ENCODE measurements at regions not wholly inside any gene's neighbourhood (a gene's known extent, or its start where the extent isn't known, plus 50 kb on each side); places are given as distances from the start of the nearest gene placed in this dataset.

- Histone ChIP-seq H3K27ac (ENCODE audit: low read depth in 2 of 2, low read length in 1 of 2) (peak overlapping the region in 1 of 2 experiments; percentile 97; a peak in 1 of 4 replicates), H3K9ac (no peak overlapping the region), H3K4me3 (ENCODE audit: low read depth in 2 of 2, low read length in 1 of 2) (no peak overlapping the region), H3K4me2 (no peak overlapping the region), H3K79me2 (ENCODE audit: insufficient read depth) (no peaks in the 10 kb centered on the region), H3K36me3 (replicated peaks in 1 of 2; ENCODE audit: control insufficient read depth in 1 of 2, insufficient read depth in 2 of 2, low read length in 1 of 2) (no peaks in the 10 kb centered on the region), H3K9me3 (no peaks in the 10 kb centered on the region), H3K27me3 (ENCODE audit: insufficient read depth) (peaks cover 14% of the 10 kb centered on the region; the same call in 1 of the 2 replicates), H3F3A (replicated peaks; ENCODE audit: insufficient read depth) (no peaks in the 10 kb centered on the region), H2AFZ (ENCODE audit: low read depth) (no peak overlapping the region), H4K20me1 (ENCODE audit: insufficient read depth) (no peaks in the 10 kb centered on the region), H3K4me1 (ENCODE audit: control insufficient read depth in 1 of 2, insufficient read depth in 2 of 2, low read depth in 1 of 2, low read length in 1 of 2) (peaks cover 0 to 58% of the 10 kb centered on the region in 2 experiments; a peak in 2 of 4 replicates), H3K9me2 (no peaks in the 10 kb centered on the region)
- no peak for DNase-seq
- POLR2A ChIA-PET: interaction anchor here (0.7 kb wide), 1 partner anchor 12 kb away, joined by 3 read pairs; no protein-coding TSS in a partner anchor
- TF ChIP-seq TEAD4 (IDR thresholded peaks at IDR 0.05; ENCODE audit: borderline replicate concordance, insufficient read depth) (no peak), ZBTB33 (IDR thresholded peaks at IDR 0.05; ENCODE audit: borderline replicate concordance, low read depth) (no peak), RCOR1 (IDR thresholded peaks at IDR 0.05; ENCODE audit: low read length) (no peak), RFX5 (IDR thresholded peaks at IDR 0.05; ENCODE audit: low read length) (no peak), MXI1 (IDR thresholded peaks at IDR 0.05; ENCODE audit: low read depth, low read length) (no peak), ELF1 (IDR thresholded peaks at IDR 0.05) (no peak), EP300 (IDR thresholded peaks at IDR 0.05; ENCODE audit: borderline replicate concordance in 1 of 2, low read depth in 1 of 2, low read length in 1 of 2) (no peak), TAF1 (IDR thresholded peaks at IDR 0.05; ENCODE audit: borderline replicate concordance, low read depth, low read length) (no peak), GATA2 (CRISPR knock-in tag; IDR thresholded peaks at IDR 0.05) (no peak), FOXM1 (IDR thresholded peaks at IDR 0.05; ENCODE audit: low read depth) (no peak), RAD21 (IDR thresholded peaks at IDR 0.05; ENCODE audit: low read length) (no peak), PBX3 (IDR thresholded peaks at IDR 0.05) (no peak)
- CTCF ChIA-PET: interaction anchor here (0.5 to 2.7 kb wide), 7 partner anchors 8 to 930 kb away, joined by 3 to 11 read pairs (median 3); no protein-coding TSS in a partner anchor
- 45% methylated on average over 10 of the region's 10 CpGs for WGBS (ENCODE audit: low lambda C conversion rate)
Measured at GRCh38 chr11:116510886-116511650, 261.7 kb downstream of the BUD13 start.

GRCh38 chr11:116510166-116510565 is 262.6 kb downstream of the BUD13 start:
- Histone ChIP-seq H3K9ac (no peak overlapping the region), H3F3A (replicated peaks; ENCODE audit: insufficient read depth) (no peaks in the 10 kb centered on the region), H3K9me2 (no peaks in the 10 kb centered on the region), H3K79me2 (ENCODE audit: insufficient read depth) (no peaks in the 10 kb centered on the region), H3K4me2 (no peak overlapping the region), H3K4me1 (ENCODE audit: control insufficient read depth in 1 of 2, insufficient read depth in 2 of 2, low read depth in 1 of 2, low read length in 1 of 2) (peaks cover 0 to 61% of the 10 kb centered on the region in 2 experiments; a peak in 2 of 4 replicates), H2AFZ (ENCODE audit: low read depth) (no peak overlapping the region), H3K4me3 (ENCODE audit: low read depth in 2 of 2, low read length in 1 of 2) (no peak overlapping the region), H4K20me1 (ENCODE audit: insufficient read depth) (no peaks in the 10 kb centered on the region), H3K27ac (ENCODE audit: low read depth in 2 of 2, low read length in 1 of 2) (peak overlapping the region in 1 of 2 experiments; percentile 97; a peak in 1 of 4 replicates), H3K36me3 (replicated peaks in 1 of 2; ENCODE audit: control insufficient read depth in 1 of 2, insufficient read depth in 2 of 2, low read length in 1 of 2) (no peaks in the 10 kb centered on the region), H3K27me3 (ENCODE audit: insufficient read depth) (peaks cover 18% of the 10 kb centered on the region; the same call in 1 of the 2 replicates), H3K9me3 (no peaks in the 10 kb centered on the region)
- TF ChIP-seq RAD21 (IDR thresholded peaks at IDR 0.05; ENCODE audit: low read length): no peak
- TF ChIP-seq RFX5 (IDR thresholded peaks at IDR 0.05; ENCODE audit: low read length): no peak
- no peak for TF ChIP-seq USF2 (IDR thresholded peaks at IDR 0.05; ENCODE audit: borderline replicate concordance, low read depth, low read length)
- no peak for TF ChIP-seq FOXM1 (IDR thresholded peaks at IDR 0.05; ENCODE audit: low read depth)
- TF ChIP-seq CTCF (IDR thresholded peaks at IDR 0.05): no peak
- no peak for TF ChIP-seq EP300 (IDR thresholded peaks at IDR 0.05; ENCODE audit: borderline replicate concordance in 1 of 2, low read depth in 1 of 2, low read length in 1 of 2)
- no peak for TF ChIP-seq RXRA (IDR thresholded peaks at IDR 0.05; ENCODE audit: borderline replicate concordance, low read depth)
- no peak for TF ChIP-seq FOXJ3 (CRISPR knock-in tag; IDR thresholded peaks at IDR 0.05)
- TF ChIP-seq MEF2A (IDR thresholded peaks at IDR 0.05; ENCODE audit: borderline replicate concordance, low read depth): no peak
- TF ChIP-seq CHD2 (IDR thresholded peaks at IDR 0.05; ENCODE audit: low read length, partially characterized antibody): no peak
- DNase-seq: no peak
- 63% methylated on average over 4 of the region's 4 CpGs for WGBS (ENCODE audit: low lambda C conversion rate)
- CTCF ChIA-PET: interaction anchor here (0.5 to 2.7 kb wide), 6 partner anchors 9 to 929 kb away, joined by 3 to 11 read pairs (median 4); no protein-coding TSS in a partner anchor
- POLR2A ChIA-PET: interaction anchor here (1.3 kb wide), 1 partner anchor 81 kb away, joined by 3 read pairs; no protein-coding TSS in a partner anchor

All from SK-N-SH (cell line).